Ascending aorta (tissue), 2 donors: ENCODE measurements at regions not wholly inside any gene's neighbourhood (a gene's known extent, or its start where the extent isn't known, plus 50 kb on each side); places are given as distances from the start of the nearest gene placed in this dataset.

ENCODE experiments used
- DNase-seq, 2 donors: peaks; one replicate each; pipeline ENCODE4 v3.0.0-alpha.2; 2019; ENCODE audit warnings: low spot score in 2 of 2
- H3K27ac ChIP-seq, 2 donors: fragments of 200-600 bp; sonication (generic); one replicate each; pipeline ENCODE4 v1.5.1; 2016 to 2017; ENCODE audit warnings: mild to moderate bottlenecking in 1 of 2
- H3K27me3 ChIP-seq: fragments of 200-600 bp; sonication (generic); one replicate; pipeline ENCODE4 v1.5.1; 2017
- H3K36me3 ChIP-seq, 2 donors: fragments of 200-600 bp; sonication (generic); one replicate each; pipeline ENCODE4 v1.5.1; 2016
- H3K4me1 ChIP-seq, 2 donors: fragments of 200-600 bp; sonication (generic); one replicate each; pipeline ENCODE4 v1.5.1; 2016 to 2017; ENCODE audit warnings: mild to moderate bottlenecking in 1 of 2
- H3K4me3 ChIP-seq, 2 donors: fragments of 200-600 bp; sonication (generic); one replicate each; pipeline ENCODE4 v1.5.1; 2016 to 2017; ENCODE audit warnings: mild to moderate bottlenecking in 1 of 2
- H3K9me3 ChIP-seq, 2 donors: fragments of 200-600 bp; sonication (generic); one replicate each; pipeline ENCODE4 v1.5.1; 2016
- intact Hi-C: fragments of 100-400 bp; cut with DNase I; formaldehyde crosslinking; loops from one replicate; pipeline ENCODE4 v1.15.1; 2023
- TF ChIP-seq, protein P1 (sequence below), 3 experiments: fragments of 200-600 bp in 2 of 3; fragments of 450-650 bp in 1 of 3; sonication (generic) in 2 of 3; IDR thresholded peaks; one replicate each; pipeline ENCODE4 v1.5.1; 2016 to 2019; ENCODE audit warnings: antibody characterized with exemption in 3 of 3, mild to moderate bottlenecking in 1 of 3, moderate library complexity in 1 of 3

DNA sequence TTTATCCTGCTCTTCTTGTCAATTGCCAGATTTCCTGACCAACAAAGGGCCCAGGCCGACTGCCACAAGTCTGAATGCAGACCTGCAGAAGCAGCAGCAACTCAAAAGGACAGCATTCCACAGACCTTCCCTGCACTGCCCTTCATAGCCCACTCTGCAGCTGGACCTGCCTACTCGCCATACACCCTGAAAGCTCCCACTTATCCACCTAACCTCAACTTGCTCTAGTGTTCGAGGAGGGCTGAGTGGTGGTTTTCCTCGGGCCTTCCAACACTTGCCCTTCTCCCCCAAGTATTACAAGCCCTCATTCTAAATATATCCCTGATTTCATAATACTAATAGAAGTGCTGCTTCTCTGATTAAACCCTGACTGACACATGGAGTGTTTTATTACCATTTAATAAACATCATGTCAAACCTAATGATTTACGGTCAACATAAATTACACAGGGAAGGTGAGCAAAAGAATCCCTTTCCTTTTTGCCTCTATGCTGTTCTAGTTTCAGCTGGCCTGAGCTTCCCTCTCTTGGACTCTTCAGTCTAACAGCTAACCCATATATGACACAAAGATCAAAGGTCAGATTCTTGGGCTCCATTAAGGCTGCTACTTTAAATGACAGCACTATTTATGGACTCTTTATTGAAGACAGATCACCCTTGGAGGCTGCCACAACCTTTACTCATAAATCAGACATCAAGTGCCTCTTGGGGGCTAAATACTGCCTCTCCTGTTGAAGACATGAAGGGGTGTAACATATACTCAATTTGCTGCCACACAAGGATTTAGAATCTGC lies 1546.9 kb upstream of the TMEM132C start:
- TF ChIP-seq, protein P1, sequence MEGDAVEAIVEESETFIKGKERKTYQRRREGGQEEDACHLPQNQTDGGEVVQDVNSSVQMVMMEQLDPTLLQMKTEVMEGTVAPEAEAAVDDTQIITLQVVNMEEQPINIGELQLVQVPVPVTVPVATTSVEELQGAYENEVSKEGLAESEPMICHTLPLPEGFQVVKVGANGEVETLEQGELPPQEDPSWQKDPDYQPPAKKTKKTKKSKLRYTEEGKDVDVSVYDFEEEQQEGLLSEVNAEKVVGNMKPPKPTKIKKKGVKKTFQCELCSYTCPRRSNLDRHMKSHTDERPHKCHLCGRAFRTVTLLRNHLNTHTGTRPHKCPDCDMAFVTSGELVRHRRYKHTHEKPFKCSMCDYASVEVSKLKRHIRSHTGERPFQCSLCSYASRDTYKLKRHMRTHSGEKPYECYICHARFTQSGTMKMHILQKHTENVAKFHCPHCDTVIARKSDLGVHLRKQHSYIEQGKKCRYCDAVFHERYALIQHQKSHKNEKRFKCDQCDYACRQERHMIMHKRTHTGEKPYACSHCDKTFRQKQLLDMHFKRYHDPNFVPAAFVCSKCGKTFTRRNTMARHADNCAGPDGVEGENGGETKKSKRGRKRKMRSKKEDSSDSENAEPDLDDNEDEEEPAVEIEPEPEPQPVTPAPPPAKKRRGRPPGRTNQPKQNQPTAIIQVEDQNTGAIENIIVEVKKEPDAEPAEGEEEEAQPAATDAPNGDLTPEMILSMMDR (IDR thresholded peaks at IDR 0.05) = no peak
- no peaks in the 10 kb centered on the region for H3K36me3 ChIP-seq
- no peaks in the 10 kb centered on the region for H3K27me3 ChIP-seq
- H3K27ac ChIP-seq = no peak overlapping the region
- H3K4me1 ChIP-seq = no peaks in the 10 kb centered on the region
- H3K9me3 ChIP-seq = no peaks in the 10 kb centered on the region
- intact Hi-C loops = no loop called here
- DNase-seq = no peak
- H3K4me3 ChIP-seq = no peak overlapping the region

DNA sequence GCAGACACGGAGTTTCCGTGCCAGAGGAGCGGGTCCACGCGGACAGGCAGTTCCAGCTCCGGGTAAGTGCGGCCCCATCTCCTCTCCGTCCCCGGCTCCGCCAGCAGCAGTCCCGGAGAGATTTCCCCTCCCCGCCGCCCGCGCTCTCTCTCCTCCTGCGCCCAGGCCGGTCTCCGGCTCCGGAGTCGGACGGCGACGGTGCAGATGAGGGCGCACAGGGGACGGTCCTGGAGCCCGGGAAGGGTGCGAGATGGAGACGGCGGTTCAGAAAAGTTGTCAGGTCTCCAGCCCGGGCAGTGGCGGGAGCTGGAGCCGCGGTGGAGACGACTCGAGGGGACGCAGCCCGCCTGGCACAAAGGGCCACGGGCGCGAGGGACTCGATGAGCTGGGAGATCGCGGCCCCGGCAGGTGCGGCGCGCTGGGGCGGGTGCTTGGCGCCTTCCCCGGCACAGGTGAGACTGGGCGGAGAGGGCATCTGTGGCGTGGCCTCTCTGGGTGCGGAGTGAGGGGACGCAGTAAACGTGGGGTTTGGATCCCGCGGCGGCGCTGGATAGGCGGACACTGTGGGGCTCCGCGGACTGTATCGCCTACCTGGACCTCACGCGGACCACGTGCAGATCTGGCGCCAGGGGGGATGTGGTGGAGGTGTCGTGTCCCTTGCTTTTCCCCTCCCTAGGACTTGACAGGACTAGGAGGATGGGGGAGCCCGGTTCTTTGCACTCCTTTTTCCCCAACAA lies 1540.3 kb upstream of the TMEM132C start:
- H3K9me3 ChIP-seq = no peaks in the 10 kb centered on the region
- no peak overlapping the region for H3K27ac ChIP-seq
- no peak for DNase-seq
- no peak overlapping the region for H3K4me3 ChIP-seq
- no peaks in the 10 kb centered on the region for H3K27me3 ChIP-seq
- intact Hi-C loops = no loop called here
- no peaks in the 10 kb centered on the region for H3K36me3 ChIP-seq
- TF ChIP-seq, protein P1 (IDR thresholded peaks at IDR 0.05) = no peak
- H3K4me1 ChIP-seq = no peaks in the 10 kb centered on the region

DNA sequence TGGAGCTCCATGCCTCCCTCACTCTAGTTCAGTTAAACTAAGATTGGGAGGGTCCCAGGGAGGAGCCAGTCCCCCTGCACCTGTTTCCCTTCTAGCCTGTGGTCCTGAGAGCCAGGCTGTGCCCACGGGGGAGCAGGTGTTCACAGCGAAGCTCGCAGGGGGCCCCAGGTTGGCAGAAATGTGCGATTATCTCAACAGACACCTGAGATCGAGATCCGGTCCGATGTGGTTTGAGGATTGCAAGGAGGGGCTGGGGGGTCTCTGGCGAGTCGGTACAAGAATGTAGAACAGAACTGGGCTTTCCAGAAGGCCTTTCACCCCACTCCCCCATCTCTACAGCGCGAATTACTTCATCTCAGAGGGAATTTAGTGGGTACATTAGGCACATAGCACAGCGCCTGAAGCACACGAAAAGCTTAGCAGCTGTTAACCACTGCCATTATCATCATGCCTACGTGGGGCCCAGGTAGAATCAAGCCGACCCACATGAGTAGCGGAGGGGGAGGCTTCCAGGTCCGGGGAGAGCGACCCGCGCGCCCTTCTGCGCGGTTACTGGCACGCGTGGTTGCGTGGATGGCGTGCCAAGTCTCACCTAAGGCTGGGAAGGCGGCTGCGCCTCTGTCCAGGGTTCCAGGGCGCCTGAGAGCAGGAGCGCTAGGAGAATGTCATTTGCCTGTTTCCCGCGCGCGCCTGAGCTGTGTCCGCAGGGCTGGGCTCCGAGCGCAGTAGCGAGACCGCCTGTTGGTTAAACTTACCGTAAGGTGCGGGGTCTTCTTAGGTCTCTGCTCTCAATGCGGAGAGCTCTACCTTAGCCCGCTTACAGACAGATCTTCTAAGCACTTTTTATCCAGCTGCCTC lies 1539.5 kb upstream of the TMEM132C start:
- Histone ChIP-seq H3K27ac (no peak overlapping the region), H3K36me3 (no peaks in the 10 kb centered on the region), H3K4me3 (no peak overlapping the region), H3K4me1 (no peaks in the 10 kb centered on the region), H3K27me3 (no peaks in the 10 kb centered on the region), H3K9me3 (no peaks in the 10 kb centered on the region)
- TF ChIP-seq, protein P1 (IDR thresholded peaks at IDR 0.05) = no peak
- no peak for DNase-seq
- intact Hi-C loops = no loop called here

DNA sequence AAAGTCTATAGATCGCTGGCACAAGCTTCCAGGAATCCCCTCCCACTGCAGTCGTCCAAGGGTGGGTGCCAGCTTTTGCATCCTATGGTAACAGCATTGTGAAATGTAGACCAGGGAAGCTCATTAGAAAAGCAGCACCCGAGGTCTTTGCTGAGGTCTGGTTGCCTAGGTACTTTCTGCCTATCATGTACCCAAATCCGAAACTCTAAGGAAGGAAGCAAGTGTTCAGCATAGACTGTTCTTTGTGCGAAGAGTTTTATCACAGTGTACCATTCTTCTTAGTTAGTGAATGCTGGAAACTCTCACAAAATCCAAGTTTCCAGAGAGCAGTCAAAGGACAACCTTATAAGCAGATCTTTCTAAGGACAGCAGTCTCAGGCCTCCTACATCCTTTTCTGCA lies 1532.7 kb upstream of the TMEM132C start:
- Histone ChIP-seq H3K36me3 (no peaks in the 10 kb centered on the region), H3K9me3 (no peaks in the 10 kb centered on the region), H3K4me1 (no peaks in the 10 kb centered on the region), H3K27me3 (no peaks in the 10 kb centered on the region), H3K27ac (no peak overlapping the region), H3K4me3 (no peak overlapping the region)
- intact Hi-C loops = no loop called here
- TF ChIP-seq, protein P1 (IDR thresholded peaks at IDR 0.05) = no peak
- DNase-seq = no peak

DNA sequence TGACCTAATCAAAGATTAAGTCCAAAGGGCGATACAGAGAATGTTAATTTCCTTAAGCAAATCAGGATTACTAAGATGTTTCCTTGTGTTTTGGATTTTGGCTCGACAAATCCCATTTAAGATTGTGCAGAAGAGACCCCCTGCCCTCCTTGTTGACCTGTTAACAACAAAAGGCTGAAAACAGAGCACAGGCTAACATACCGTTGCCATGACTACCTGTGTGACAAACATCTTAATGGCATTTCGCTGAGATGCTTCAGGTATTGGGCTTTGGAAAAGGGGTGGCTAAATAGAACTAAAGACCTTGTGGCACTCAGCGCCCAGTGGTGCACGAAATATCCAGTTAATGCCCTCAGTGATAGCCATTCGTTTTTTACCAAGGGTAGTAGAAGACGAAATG lies 1532.3 kb upstream of the TMEM132C start:
- intact Hi-C loops = no loop called here
- Histone ChIP-seq H3K4me3 (no peak overlapping the region), H3K36me3 (no peaks in the 10 kb centered on the region), H3K4me1 (no peaks in the 10 kb centered on the region), H3K9me3 (no peaks in the 10 kb centered on the region), H3K27ac (no peak overlapping the region), H3K27me3 (no peaks in the 10 kb centered on the region)
- no peak for DNase-seq
- TF ChIP-seq, protein P1 (IDR thresholded peaks at IDR 0.05) = no peak
